Parathyroid adenoma (tissue), 2 donors: ENCODE measurements at regions not wholly inside any gene's neighbourhood (a gene's known extent, or its start where the extent isn't known, plus 50 kb on each side); places are given as distances from the start of the nearest gene placed in this dataset.
"Not testable (repeated sequence)": the region's sequence is repeated elsewhere in the genome, so short reads cannot be mapped to it uniquely, and the experiment has no call there.

Source experiments
- H2AFZ ChIP-seq: fragments of 300-600 bp; sonication (generic); one replicate; pipeline ENCODE4 v1.7.0; 2017; ENCODE audit warnings: antibody characterized with exemption, mild to moderate bottlenecking
- H3K27ac ChIP-seq: fragments of 300-600 bp; sonication (generic); one replicate; pipeline ENCODE4 v1.7.0; 2017
- H3K27me3 ChIP-seq: fragments of 300-600 bp; sonication (generic); one replicate; pipeline ENCODE4 v1.7.0; 2017; ENCODE audit warnings: low read length; ENCODE audit not compliant: control insufficient read depth, insufficient read depth
- H3K36me3 ChIP-seq: fragments of 300-600 bp; sonication (generic); one replicate; pipeline ENCODE4 v1.7.0; 2017; ENCODE audit warnings: low read length; ENCODE audit not compliant: control insufficient read depth, insufficient read depth
- H3K4me1 ChIP-seq: fragments of 300-600 bp; sonication (generic); one replicate; pipeline ENCODE4 v1.7.0; 2017; ENCODE audit warnings: control low read depth
- H3K4me2 ChIP-seq: fragments of 300-600 bp; sonication (generic); one replicate; pipeline ENCODE4 v1.7.0; 2017; ENCODE audit warnings: low read length
- H3K4me3 ChIP-seq: fragments of 300-600 bp; sonication (generic); one replicate; pipeline ENCODE4 v1.7.0; 2017; ENCODE audit warnings: low read depth, low read length
- H3K79me2 ChIP-seq: fragments of 300-600 bp; sonication (generic); one replicate; pipeline ENCODE4 v1.7.0; 2017; ENCODE audit warnings: control low read depth
- H3K9ac ChIP-seq: fragments of 300-600 bp; sonication (generic); one replicate; pipeline ENCODE4 v1.7.0; 2017; ENCODE audit warnings: mild to moderate bottlenecking
- H3K9me3 ChIP-seq: fragments of 300-600 bp; sonication (generic); one replicate; pipeline ENCODE4 v1.7.0; 2017; ENCODE audit warnings: low read length; ENCODE audit not compliant: control insufficient read depth
- CTCF ChIP-seq: fragments of 300-600 bp; sonication (generic); IDR thresholded peaks from one replicate; pipeline ENCODE4 v1.7.0; 2017; ENCODE audit warnings: antibody characterized with exemption, mild to moderate bottlenecking
- donor health status: primary hyperparathyroidism.

GRCh38 chr15:96484830-96485229, 154.3 kb downstream of the NR2F2 start:
- H3K4me3 ChIP-seq = no peak overlapping the region
- H3K27ac ChIP-seq = no peak overlapping the region
- no peaks in the 10 kb centered on the region for H3K4me1 ChIP-seq
- no peak for TF ChIP-seq CTCF
- no peaks in the 10 kb centered on the region for H3K9me3 ChIP-seq
- no peaks in the 10 kb centered on the region for H3K79me2 ChIP-seq
- H2AFZ ChIP-seq = no peak overlapping the region
- no peak overlapping the region for H3K4me2 ChIP-seq
- H3K27me3 ChIP-seq = no peaks in the 10 kb centered on the region
- H3K36me3 ChIP-seq = no peaks in the 10 kb centered on the region
- H3K9ac ChIP-seq = no peak overlapping the region

- no peak overlapping the region for H3K27ac ChIP-seq
- no peak overlapping the region for H3K4me3 ChIP-seq
- TF ChIP-seq CTCF = no peak
- H3K36me3 ChIP-seq = no peaks in the 10 kb centered on the region
- H3K9me3 ChIP-seq = no peaks in the 10 kb centered on the region
- H3K79me2 ChIP-seq = no peaks in the 10 kb centered on the region
- H2AFZ ChIP-seq = no peak overlapping the region
- H3K4me2 ChIP-seq = no peak overlapping the region
- H3K4me1 ChIP-seq = no peaks in the 10 kb centered on the region
- H3K9ac ChIP-seq = no peak overlapping the region
- no peaks in the 10 kb centered on the region for H3K27me3 ChIP-seq
Measured at GRCh38 chr15:96487245-96487644, 156.7 kb downstream of the NR2F2 start.

- not testable (repeated sequence) for H3K36me3 ChIP-seq, H3K9me3 ChIP-seq, H3K27ac ChIP-seq, H3K79me2 ChIP-seq, H3K9ac ChIP-seq, H3K4me3 ChIP-seq, H3K27me3 ChIP-seq, H3K4me1 ChIP-seq, H3K4me2 ChIP-seq, H2AFZ ChIP-seq
Measured at GRCh38 chr15:96491066-96491699, 160.7 kb downstream of the NR2F2 start.

GRCh38 chr15:96491700-96492644, 161.5 kb downstream of the NR2F2 start:
- H3K4me1 ChIP-seq, H3K79me2 ChIP-seq, H3K36me3 ChIP-seq, H3K27me3 ChIP-seq, H3K9me3 ChIP-seq, H3K9ac ChIP-seq, H3K4me2 ChIP-seq, H3K4me3 ChIP-seq, H2AFZ ChIP-seq, H3K27ac ChIP-seq: not testable (repeated sequence)

- Histone ChIP-seq H2AFZ (no peak overlapping the region), H3K9me3 (no peaks in the 10 kb centered on the region), H3K4me1 (no peaks in the 10 kb centered on the region), H3K27ac (no peak overlapping the region), H3K4me3 (no peak overlapping the region), H3K27me3 (no peaks in the 10 kb centered on the region), H3K4me2 (no peak overlapping the region), H3K36me3 (no peaks in the 10 kb centered on the region), H3K9ac (no peak overlapping the region), H3K79me2 (no peaks in the 10 kb centered on the region)
- TF ChIP-seq CTCF = no peak
Measured at GRCh38 chr15:96494505-96494904, 164.0 kb downstream of the NR2F2 start.
